Endothelial cell (in vitro differentiated cells): ENCODE measurements at regions not wholly inside any gene's neighbourhood (a gene's known extent, or its start where the extent isn't known, plus 50 kb on each side); places are given as distances from the start of the nearest gene placed in this dataset.

Source experiments
- DNase-seq: peaks from one replicate; pipeline ENCODE4 v3.0.0; 2021; ENCODE audit warnings: low spot score
- H3K27ac Mint-ChIP-seq: one replicate; pipeline ENCODE4 v1.8.0; 2021; ENCODE audit warnings: mixed read lengths, inconsistent platforms; ENCODE audit not compliant: unreplicated experiment
- H3K27me3 Mint-ChIP-seq: one replicate; pipeline ENCODE4 v1.8.0; 2021; ENCODE audit warnings: mild to moderate bottlenecking, moderate library complexity, mixed read lengths, inconsistent platforms; ENCODE audit not compliant: unreplicated experiment
- H3K36me3 Mint-ChIP-seq: one replicate; pipeline ENCODE4 v1.8.0; 2021; ENCODE audit warnings: mild to moderate bottlenecking, low read depth, mixed read lengths, inconsistent platforms; ENCODE audit not compliant: unreplicated experiment
- H3K4me1 Mint-ChIP-seq: one replicate; pipeline ENCODE4 v1.8.0; 2021; ENCODE audit warnings: mild to moderate bottlenecking, mixed read lengths, inconsistent platforms; ENCODE audit not compliant: unreplicated experiment
- H3K4me3 Mint-ChIP-seq: one replicate; pipeline ENCODE4 v1.8.0; 2021; ENCODE audit warnings: mild to moderate bottlenecking, mixed read lengths, inconsistent platforms; ENCODE audit not compliant: unreplicated experiment
- H3K9me3 Mint-ChIP-seq: one replicate; pipeline ENCODE4 v1.8.0; 2021; ENCODE audit warnings: mixed read lengths, inconsistent platforms; ENCODE audit not compliant: unreplicated experiment
- TF ChIP-seq, protein P1 (sequence below): fragments of 200-600 bp; sonication (generic); IDR thresholded peaks from one replicate; pipeline ENCODE4 v1.5.0; 2021; ENCODE audit warnings: antibody characterized with exemption; ENCODE audit not compliant: unreplicated experiment

DNA sequence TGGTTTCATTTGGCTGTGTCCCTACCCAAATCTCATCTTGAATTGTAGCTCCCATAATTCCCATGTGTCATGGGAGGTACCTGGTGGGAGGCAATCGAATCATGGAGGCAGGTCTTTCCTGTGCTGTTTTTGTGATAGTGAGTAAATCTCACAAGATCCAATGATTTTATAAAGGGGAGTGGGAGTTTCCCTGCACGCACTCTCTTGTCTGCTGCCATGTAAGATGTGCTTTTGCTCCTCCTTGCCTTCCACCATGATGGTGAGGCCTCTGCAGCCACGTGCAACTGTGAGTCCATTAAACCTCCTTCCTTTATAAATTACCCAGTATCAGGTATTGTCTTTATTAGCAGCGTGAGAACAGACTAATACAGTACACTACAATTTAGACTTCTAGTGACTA, 67.5 kb upstream of the LINC01488 start:
- DNase-seq = no peak
- Mint-ChIP-seq H3K9me3 (peaks cover 4% of the 10 kb centered on the region), H3K27ac (no peak overlapping the region), H3K27me3 (peaks cover 4% of the 10 kb centered on the region), H3K36me3 (peaks cover 4% of the 10 kb centered on the region), H3K4me1 (peaks cover 6% of the 10 kb centered on the region), H3K4me3 (no peak overlapping the region)
- TF ChIP-seq, protein P1, sequence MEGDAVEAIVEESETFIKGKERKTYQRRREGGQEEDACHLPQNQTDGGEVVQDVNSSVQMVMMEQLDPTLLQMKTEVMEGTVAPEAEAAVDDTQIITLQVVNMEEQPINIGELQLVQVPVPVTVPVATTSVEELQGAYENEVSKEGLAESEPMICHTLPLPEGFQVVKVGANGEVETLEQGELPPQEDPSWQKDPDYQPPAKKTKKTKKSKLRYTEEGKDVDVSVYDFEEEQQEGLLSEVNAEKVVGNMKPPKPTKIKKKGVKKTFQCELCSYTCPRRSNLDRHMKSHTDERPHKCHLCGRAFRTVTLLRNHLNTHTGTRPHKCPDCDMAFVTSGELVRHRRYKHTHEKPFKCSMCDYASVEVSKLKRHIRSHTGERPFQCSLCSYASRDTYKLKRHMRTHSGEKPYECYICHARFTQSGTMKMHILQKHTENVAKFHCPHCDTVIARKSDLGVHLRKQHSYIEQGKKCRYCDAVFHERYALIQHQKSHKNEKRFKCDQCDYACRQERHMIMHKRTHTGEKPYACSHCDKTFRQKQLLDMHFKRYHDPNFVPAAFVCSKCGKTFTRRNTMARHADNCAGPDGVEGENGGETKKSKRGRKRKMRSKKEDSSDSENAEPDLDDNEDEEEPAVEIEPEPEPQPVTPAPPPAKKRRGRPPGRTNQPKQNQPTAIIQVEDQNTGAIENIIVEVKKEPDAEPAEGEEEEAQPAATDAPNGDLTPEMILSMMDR = no peak

DNA sequence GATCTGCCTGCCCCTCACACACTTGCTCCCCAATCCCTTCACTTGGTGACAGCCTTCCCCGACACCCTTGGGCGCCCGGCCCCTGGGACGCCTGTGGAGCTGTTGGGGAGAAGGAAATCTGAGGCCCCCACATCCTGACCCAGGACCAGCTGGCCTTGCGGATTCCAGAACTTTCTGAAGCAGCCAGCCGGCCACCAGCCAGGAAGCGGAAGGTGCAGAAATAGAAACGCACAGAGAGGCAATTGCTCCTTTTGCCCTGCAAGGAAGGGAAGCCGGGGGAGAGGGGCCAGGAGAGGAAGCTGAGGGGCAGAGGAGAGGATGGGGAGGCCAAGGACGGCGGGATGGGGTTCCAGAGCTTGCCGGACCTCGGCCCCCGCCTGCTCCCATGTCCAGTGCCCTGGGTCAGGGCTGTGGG, 66.7 kb upstream of the LINC01488 start:
- H3K36me3 Mint-ChIP-seq = peaks cover 4% of the 10 kb centered on the region
- DNase-seq = no peak
- H3K27me3 Mint-ChIP-seq = peaks cover 4% of the 10 kb centered on the region
- peaks cover 6% of the 10 kb centered on the region for H3K4me1 Mint-ChIP-seq
- H3K27ac Mint-ChIP-seq = no peak overlapping the region
- no peak overlapping the region for H3K4me3 Mint-ChIP-seq
- H3K9me3 Mint-ChIP-seq = peaks cover 4% of the 10 kb centered on the region
- TF ChIP-seq, protein P1 = no peak

DNA sequence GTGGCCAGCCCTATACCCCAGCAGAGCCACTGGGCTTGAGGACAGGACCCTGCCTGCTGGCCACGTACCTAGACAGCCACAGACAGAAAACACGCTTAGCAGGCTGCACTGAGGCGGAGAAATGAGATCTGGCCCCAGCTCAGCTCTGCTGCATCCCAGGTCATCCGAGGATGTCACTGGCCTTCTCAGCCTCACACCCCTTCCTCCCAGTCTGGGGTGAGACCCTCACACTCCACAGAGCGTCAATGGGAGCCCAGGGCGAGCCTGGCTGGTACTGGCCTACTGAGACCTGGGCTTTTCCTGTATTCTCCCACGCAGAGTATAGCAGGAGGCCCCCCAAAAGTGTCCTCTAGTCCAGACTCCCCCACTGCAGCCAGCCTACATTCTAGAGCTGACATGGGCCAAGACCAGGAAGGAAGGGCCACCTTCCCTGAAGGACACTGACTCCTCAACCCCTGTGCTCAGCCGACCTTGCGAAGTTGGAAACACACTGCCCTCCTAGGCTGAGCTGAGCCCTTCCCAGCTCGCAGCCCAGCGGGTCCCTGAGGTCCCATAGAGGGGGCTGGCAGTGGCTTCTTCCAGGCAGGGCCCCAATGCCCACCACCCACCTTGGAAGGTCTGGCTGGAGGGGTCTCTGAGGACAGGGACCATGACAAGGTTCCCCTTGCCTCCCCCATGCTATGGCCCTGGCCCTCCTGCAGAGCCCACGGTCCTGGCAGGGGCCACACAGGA, 65.9 kb upstream of the LINC01488 start:
- peaks cover 4% of the 10 kb centered on the region for H3K9me3 Mint-ChIP-seq
- peaks cover 4% of the 10 kb centered on the region for H3K27me3 Mint-ChIP-seq
- H3K27ac Mint-ChIP-seq = no peak overlapping the region
- no peak overlapping the region for H3K4me3 Mint-ChIP-seq
- peaks cover 3% of the 10 kb centered on the region for H3K4me1 Mint-ChIP-seq
- DNase-seq = no peak
- H3K36me3 Mint-ChIP-seq = peaks cover 4% of the 10 kb centered on the region
- TF ChIP-seq, protein P1 = no peak

DNA sequence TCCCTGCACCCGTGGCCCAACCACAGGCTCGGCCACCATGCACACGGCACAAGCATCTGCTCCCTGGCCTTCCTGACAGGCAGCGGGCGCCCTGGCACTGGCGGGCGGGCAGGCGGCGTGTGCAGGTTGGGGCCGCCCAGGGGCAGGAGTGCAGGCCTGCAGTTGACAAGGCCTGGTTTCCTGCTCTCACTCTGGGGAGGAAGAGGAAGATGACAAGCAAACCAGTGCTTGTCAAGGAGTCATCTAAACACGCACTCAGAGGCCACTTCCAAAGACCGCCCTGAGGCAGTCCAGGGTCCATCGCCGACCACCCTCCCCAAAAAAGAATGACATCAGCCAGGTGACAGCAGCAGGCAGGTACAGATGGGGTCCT, 65.3 kb upstream of the LINC01488 start:
- DNase-seq = no peak
- H3K9me3 Mint-ChIP-seq = peaks cover 4% of the 10 kb centered on the region
- no peak overlapping the region for H3K27ac Mint-ChIP-seq
- TF ChIP-seq, protein P1 = no peak
- H3K36me3 Mint-ChIP-seq = peaks cover 4% of the 10 kb centered on the region
- H3K4me1 Mint-ChIP-seq = peaks cover 3% of the 10 kb centered on the region
- H3K27me3 Mint-ChIP-seq = peaks cover 4% of the 10 kb centered on the region
- H3K4me3 Mint-ChIP-seq = no peak overlapping the region
